ENCODE measurements at regions not wholly inside any gene's neighbourhood (a gene's known extent, or its start where the extent isn't known, plus 50 kb on each side); places are given as distances from the start of the nearest gene placed in this dataset.

DNA sequence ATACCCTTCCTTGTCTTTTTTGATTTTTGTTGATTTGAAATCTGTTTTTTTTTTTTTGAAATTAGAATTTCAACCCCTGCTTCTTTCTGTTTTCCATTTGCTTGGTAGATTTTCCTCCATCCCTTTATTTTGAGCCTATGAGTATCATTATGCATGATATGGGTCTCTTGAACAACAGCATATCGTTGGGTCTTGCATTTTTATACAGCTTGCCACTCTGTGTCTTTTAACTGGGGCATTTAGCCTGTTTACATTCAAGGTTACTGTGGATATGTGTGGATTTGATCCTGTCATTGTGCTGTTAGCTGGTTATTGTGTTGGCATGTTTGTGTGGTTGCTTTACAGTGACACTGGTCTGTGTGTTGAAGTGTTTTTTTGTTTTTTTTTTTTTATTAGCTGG lies 99.7 kb upstream of the P3H2 start:
- no peak for DNase-seq (ENCODE audit: low spot score)
- in situ Hi-C loops (cut with MboI; ENCODE audit: low sequenced_read_pairs, unreplicated experiment), result no loop called here
- TF ChIP-seq, protein P1, sequence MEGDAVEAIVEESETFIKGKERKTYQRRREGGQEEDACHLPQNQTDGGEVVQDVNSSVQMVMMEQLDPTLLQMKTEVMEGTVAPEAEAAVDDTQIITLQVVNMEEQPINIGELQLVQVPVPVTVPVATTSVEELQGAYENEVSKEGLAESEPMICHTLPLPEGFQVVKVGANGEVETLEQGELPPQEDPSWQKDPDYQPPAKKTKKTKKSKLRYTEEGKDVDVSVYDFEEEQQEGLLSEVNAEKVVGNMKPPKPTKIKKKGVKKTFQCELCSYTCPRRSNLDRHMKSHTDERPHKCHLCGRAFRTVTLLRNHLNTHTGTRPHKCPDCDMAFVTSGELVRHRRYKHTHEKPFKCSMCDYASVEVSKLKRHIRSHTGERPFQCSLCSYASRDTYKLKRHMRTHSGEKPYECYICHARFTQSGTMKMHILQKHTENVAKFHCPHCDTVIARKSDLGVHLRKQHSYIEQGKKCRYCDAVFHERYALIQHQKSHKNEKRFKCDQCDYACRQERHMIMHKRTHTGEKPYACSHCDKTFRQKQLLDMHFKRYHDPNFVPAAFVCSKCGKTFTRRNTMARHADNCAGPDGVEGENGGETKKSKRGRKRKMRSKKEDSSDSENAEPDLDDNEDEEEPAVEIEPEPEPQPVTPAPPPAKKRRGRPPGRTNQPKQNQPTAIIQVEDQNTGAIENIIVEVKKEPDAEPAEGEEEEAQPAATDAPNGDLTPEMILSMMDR (IDR thresholded peaks at IDR 0.05; ENCODE audit: borderline replicate concordance, control extremely low read depth, extremely low read depth, insufficient read depth, missing control alignments), result no peak

DNA sequence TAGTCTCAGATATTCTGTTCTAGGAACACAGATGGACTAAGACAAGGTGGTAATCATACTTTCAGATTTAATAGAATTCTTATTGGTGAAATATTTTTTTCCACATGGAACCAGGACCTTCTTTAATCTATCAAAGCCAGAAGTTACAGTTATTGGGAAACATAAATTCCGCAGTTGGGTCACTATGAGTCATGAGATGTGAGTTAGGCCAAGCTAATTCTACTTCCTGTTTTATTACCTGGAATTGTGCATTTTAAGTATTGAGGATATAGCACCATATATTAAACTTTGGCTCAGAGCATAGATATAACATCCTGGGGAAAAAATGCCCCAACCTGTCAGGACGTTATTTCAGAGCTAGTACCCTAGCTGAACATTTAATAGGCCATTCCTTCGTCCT lies 96.4 kb upstream of the P3H2 start:
- TF ChIP-seq, protein P1 (IDR thresholded peaks at IDR 0.05; ENCODE audit: borderline replicate concordance, control extremely low read depth, extremely low read depth, insufficient read depth, missing control alignments), result no peak
- in situ Hi-C loops (cut with MboI; ENCODE audit: low sequenced_read_pairs, unreplicated experiment), result no loop called here
- no peak for DNase-seq (ENCODE audit: low spot score)

DNA sequence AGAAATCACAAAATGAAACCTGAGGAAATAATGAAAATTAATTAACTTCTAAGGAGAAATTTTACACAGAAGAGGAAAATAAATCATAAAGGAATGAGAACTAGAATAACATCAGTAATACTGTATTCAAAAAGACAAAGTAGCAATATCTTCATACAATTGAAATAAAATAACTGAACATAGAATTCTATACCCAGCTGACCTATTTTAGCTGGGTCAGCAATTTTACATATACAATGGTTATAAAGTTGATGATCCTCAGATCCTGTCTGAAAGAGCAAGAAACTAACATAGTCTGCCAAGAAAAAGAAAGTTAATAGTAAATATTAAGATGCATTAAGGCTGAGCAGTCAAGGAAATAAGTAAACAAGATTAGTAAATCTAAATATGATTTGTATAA lies 93.0 kb upstream of the P3H2 start:
- TF ChIP-seq, protein P1 (IDR thresholded peaks at IDR 0.05; ENCODE audit: borderline replicate concordance, control extremely low read depth, extremely low read depth, insufficient read depth, missing control alignments), result no peak
- in situ Hi-C loops (cut with MboI; ENCODE audit: low sequenced_read_pairs, unreplicated experiment), result no loop called here

DNA sequence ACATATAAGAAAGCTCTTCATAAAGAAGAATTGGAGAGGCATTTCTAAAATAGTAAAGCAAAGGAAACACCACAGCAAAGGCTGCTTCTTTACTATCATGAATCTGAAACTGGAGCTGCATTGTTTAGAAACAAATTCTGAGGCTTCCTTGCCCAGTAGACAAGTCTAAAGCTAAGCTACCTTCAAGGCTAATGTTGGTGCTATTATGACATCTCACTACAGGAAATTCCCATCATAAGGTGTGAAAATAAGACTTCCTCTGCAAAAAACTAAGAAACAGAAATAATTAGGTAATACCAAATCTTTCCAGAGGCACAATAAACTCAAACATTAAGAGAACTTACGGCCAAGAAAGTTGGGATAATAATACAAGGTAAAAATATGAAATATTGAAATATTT lies 89.9 kb upstream of the P3H2 start:
- TF ChIP-seq, protein P1 (IDR thresholded peaks at IDR 0.05; ENCODE audit: borderline replicate concordance, control extremely low read depth, extremely low read depth, insufficient read depth, missing control alignments), result no peak
- in situ Hi-C loops (cut with MboI; ENCODE audit: low sequenced_read_pairs, unreplicated experiment), result no loop called here
- no peak for DNase-seq (ENCODE audit: low spot score)

More for the DNA sequence above, 93.0 kb upstream of the P3H2 start:
- DNase-seq (ENCODE audit: low spot score), result no peak

DNA sequence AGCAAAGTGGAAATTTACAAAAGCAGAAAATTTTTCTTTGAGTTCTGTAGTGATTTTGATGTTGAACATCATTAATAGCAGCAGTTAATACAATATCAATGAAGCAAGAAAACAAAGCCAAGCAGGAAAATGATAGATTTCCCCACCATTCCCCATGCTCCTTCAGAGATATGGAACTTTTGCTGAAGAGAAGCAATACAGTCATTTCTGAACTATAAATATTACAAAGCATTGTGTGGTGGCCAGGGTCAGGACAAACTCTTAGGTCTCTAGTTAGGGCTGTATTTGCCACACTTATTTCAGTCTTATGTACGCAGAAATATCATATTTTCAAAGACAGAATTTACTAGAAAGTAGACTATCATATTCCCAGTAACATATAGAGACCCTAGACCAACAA lies 88.8 kb upstream of the P3H2 start:
- TF ChIP-seq, protein P1 (IDR thresholded peaks at IDR 0.05; ENCODE audit: borderline replicate concordance, control extremely low read depth, extremely low read depth, insufficient read depth, missing control alignments), result no peak
- in situ Hi-C loops (cut with MboI; ENCODE audit: low sequenced_read_pairs, unreplicated experiment), result no loop called here
- no peak for DNase-seq (ENCODE audit: low spot score)

DNA sequence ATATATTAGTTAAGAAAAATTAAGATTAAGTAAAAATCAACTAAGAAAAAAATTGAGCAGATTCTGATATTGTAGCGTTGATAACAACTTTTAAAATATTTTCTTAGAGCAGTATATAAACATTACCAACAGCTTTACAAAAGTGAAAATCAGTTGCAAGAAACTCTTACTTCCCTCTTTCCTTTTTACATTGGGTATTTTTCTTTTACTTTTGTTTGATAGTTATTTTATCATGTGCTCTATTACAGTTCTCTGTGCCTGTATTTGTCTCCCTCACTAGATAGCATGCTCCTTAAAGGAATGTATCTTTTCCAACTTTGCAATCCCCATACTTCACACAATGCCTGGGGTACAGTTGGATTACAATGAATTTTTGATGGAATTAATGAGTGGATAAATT lies 87.5 kb upstream of the P3H2 start:
- no peak for DNase-seq (ENCODE audit: low spot score)
- in situ Hi-C loops (cut with MboI; ENCODE audit: low sequenced_read_pairs, unreplicated experiment), result no loop called here
- TF ChIP-seq, protein P1 (IDR thresholded peaks at IDR 0.05; ENCODE audit: borderline replicate concordance, control extremely low read depth, extremely low read depth, insufficient read depth, missing control alignments), result no peak

DNA sequence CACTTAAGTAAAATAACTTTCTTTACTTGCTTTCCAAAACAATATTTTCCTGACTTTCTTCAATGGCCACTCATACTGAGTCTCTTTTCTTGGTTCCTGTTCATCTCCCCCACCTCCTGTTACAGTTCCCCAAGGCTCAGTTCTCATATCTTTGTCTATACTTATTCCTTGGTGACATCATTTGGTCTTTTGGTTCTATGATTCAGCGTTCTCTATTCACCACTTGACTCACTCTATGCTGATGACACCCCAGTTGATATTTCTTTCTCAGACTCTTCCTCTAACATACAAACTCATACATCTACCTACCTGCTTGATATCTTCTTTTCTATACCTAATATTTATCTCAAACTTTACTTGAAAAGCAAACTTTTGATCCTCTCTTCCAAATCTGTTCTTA lies 85.0 kb upstream of the P3H2 start:
- DNase-seq (ENCODE audit: low spot score), result peak; percentile 67
- TF ChIP-seq, protein P1 (IDR thresholded peaks at IDR 0.05; ENCODE audit: borderline replicate concordance, control extremely low read depth, extremely low read depth, insufficient read depth, missing control alignments), result no peak
- in situ Hi-C loops (cut with MboI; ENCODE audit: low sequenced_read_pairs, unreplicated experiment), result no loop called here
